Mucosa of rectum (tissue), 2 donors: ENCODE measurements at regions not wholly inside any gene's neighbourhood (a gene's known extent, or its start where the extent isn't known, plus 50 kb on each side); places are given as distances from the start of the nearest gene placed in this dataset.

ENCODE experiments used
- H3K27ac ChIP-seq, 2 donors: one replicate each; pipeline ENCODE4 v1.7.0; 2013; ENCODE audit warnings: inconsistent platforms in 2 of 2, low read depth in 2 of 2, low read length in 2 of 2
- H3K27me3 ChIP-seq, 2 donors: one replicate each; pipeline ENCODE4 v1.7.0; 2013; ENCODE audit warnings: low read length in 2 of 2; ENCODE audit not compliant: control insufficient read depth in 2 of 2, insufficient read depth in 2 of 2
- H3K36me3 ChIP-seq, 2 donors: one replicate each; pipeline ENCODE4 v1.7.0; 2013; ENCODE audit warnings: low read length in 2 of 2; ENCODE audit not compliant: control insufficient read depth in 2 of 2, insufficient read depth in 2 of 2
- H3K4me1 ChIP-seq, 2 donors: one replicate each; pipeline ENCODE4 v1.7.0; 2013; ENCODE audit warnings: low read length in 2 of 2, mild to moderate bottlenecking in 1 of 2; ENCODE audit not compliant: control insufficient read depth in 2 of 2, insufficient read depth in 2 of 2
- H3K4me3 ChIP-seq, 2 donors: one replicate each; pipeline ENCODE4 v1.7.0; 2013; ENCODE audit warnings: low read length in 2 of 2
- H3K9ac ChIP-seq, 2 donors: one replicate each; pipeline ENCODE4 v1.7.0; 2013; ENCODE audit warnings: low read length in 2 of 2, low read depth in 1 of 2, mild to moderate bottlenecking in 1 of 2
- H3K9me3 ChIP-seq, 2 donors: one replicate each; pipeline ENCODE4 v1.7.0; 2013; ENCODE audit warnings: low read length in 2 of 2; ENCODE audit not compliant: control insufficient read depth in 2 of 2
- donor health status: healthy.
- donor health status: Normal muscosa, but diverticular disease.

GRCh38 chr22:25360411-25360810 lies 141.0 kb downstream of the CRYBB2 start:
- H3K27ac ChIP-seq = no peak overlapping the region
- no peak overlapping the region for H3K4me3 ChIP-seq
- H3K9me3 ChIP-seq = no peaks in the 10 kb centered on the region
- peaks cover 12 to 16% of the 10 kb centered on the region in 2 donors for H3K4me1 ChIP-seq
- no peak overlapping the region for H3K9ac ChIP-seq
- H3K36me3 ChIP-seq = peaks cover 11 to 36% of the 10 kb centered on the region in 2 donors
- H3K27me3 ChIP-seq = no peaks in the 10 kb centered on the region

- H3K9ac ChIP-seq = no peak overlapping the region
- no peak overlapping the region for H3K27ac ChIP-seq
- H3K9me3 ChIP-seq = no peaks in the 10 kb centered on the region
- no peak overlapping the region for H3K4me3 ChIP-seq
- peaks cover 8 to 35% of the 10 kb centered on the region in 2 donors for H3K36me3 ChIP-seq
- no peaks in the 10 kb centered on the region for H3K27me3 ChIP-seq
- peaks cover 12 to 17% of the 10 kb centered on the region in 2 donors for H3K4me1 ChIP-seq
Observed at GRCh38 chr22:25360891-25361645, 141.6 kb downstream of the CRYBB2 start.

GRCh38 chr22:25361899-25362214 lies 142.4 kb downstream of the CRYBB2 start:
- no peak overlapping the region for H3K9ac ChIP-seq
- H3K27me3 ChIP-seq = no peaks in the 10 kb centered on the region
- H3K27ac ChIP-seq = no peak overlapping the region
- peaks cover 8 to 30% of the 10 kb centered on the region in 2 donors for H3K36me3 ChIP-seq
- H3K9me3 ChIP-seq = no peaks in the 10 kb centered on the region
- H3K4me3 ChIP-seq = no peak overlapping the region
- H3K4me1 ChIP-seq = peaks cover 12 to 18% of the 10 kb centered on the region in 2 donors

DNA sequence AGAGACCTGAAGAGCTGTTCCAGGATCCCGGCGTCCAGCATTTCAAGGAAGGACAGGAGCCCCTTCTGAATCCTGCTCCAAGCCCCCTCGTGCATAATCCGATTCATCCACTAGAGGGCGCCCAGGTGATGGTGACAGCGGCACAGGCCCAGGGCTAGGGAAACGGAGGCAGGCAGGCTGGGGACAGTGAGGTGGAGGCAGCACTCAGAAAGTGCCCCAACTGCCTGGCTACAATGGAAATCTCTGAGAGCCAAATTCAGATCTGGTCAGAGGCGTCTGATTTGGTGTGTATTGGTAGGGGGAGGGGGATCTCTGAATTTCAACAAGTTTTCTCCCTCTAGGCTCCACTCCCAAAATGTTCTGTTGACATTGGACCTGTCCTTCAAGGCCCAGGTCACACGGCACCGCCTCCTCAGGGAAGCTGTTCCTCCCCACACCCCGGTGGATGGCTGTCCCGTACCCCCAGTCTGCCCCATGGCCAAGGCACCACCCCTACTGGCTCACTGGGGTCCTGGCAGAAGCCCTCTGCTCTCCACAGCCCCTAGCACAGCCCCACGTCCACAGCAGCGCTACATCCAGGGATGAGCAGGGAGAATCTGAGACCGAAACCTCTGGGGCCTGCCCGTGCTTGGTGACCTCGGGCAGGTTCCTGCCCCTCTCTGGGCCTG lies 142.9 kb downstream of the CRYBB2 start:
- no peaks in the 10 kb centered on the region for H3K9me3 ChIP-seq
- H3K4me3 ChIP-seq = no peak overlapping the region
- H3K4me1 ChIP-seq = peaks cover 12 to 18% of the 10 kb centered on the region in 2 donors
- H3K27ac ChIP-seq = no peak overlapping the region
- H3K27me3 ChIP-seq = no peaks in the 10 kb centered on the region
- H3K9ac ChIP-seq = no peak overlapping the region
- H3K36me3 ChIP-seq = peaks cover 7 to 25% of the 10 kb centered on the region in 2 donors

DNA sequence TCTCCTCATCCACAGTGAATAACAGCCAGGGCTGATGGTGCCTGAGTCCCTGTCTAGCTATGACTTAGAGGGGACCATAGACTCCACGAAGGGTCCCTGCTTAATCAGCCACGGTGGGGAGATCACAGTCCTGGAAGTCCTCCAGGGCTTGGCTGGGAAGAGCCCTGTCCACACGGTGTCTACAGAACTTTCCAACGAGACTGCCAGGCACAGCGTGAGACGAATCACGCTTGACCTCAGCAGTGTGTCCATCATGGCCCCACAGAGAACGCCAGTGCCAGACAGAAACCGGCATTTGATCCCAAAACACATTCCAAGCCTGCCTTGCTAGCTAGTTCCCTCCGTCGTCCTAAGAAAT lies 143.4 kb downstream of the CRYBB2 start:
- Histone ChIP-seq H3K27ac (no peak overlapping the region), H3K4me1 (peaks cover 15 to 22% of the 10 kb centered on the region in 2 donors), H3K36me3 (peaks cover 4 to 22% of the 10 kb centered on the region in 2 donors), H3K9ac (no peak overlapping the region), H3K4me3 (no peak overlapping the region), H3K9me3 (no peaks in the 10 kb centered on the region), H3K27me3 (no peaks in the 10 kb centered on the region)

GRCh38 chr22:25363474-25363873 lies 144.0 kb downstream of the CRYBB2 start:
- H3K9ac ChIP-seq = no peak overlapping the region
- no peaks in the 10 kb centered on the region for H3K9me3 ChIP-seq
- no peak overlapping the region for H3K4me3 ChIP-seq
- no peak overlapping the region for H3K27ac ChIP-seq
- peaks cover 19 to 26% of the 10 kb centered on the region in 2 donors for H3K4me1 ChIP-seq
- H3K36me3 ChIP-seq = peaks cover 4 to 22% of the 10 kb centered on the region in 2 donors
- no peaks in the 10 kb centered on the region for H3K27me3 ChIP-seq

DNA sequence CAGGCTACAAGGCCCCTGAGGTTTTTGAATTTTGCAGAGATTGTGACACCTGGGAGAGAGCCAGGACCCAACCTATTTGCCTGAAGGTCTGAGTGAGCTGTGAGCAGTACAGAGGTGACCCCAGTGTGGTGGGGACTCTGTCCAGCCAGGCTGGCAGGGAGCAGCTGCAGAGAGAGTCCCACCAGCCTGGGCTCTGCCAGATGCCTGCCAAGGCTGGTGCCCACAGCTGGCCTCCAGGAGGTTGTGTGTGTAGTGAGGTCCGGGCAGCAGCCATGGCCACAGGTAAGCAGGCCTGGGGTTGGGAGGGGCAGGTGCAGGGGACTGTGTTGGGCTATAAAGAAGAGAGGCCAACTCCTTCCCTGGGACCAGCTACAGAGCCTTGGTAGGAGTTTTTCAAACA lies 144.8 kb downstream of the CRYBB2 start:
- peaks cover 19 to 26% of the 10 kb centered on the region in 2 donors for H3K4me1 ChIP-seq
- H3K9ac ChIP-seq = peak overlapping the region in 1 of 2 donors; percentile 14

DNA sequence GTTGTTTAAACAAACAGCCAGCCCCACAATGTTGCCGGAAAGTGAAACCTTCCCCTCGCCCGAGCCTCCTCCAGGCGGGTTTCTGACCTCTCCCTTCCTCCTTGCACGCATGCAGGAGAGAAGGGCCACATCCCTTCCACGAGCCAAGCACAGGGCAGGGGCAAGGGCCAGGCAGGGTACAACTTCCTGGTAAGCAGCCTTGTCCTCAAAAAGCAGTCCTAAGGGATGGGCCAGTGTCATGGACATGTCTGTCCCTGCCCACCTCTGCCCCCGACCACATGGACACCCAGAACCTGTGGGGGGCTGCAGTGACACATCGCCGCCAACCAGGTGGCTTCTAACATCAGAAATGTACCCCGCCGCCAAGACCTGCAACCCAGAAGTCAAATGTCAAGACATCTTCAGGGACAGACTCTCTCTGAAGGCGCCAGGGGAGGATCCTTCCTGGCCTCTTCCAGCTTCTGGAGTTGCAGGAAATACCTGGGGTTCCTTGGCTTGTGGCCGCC lies 145.3 kb downstream of the CRYBB2 start:
- peak overlapping the region; percentile 46 to 52 for H3K27ac ChIP-seq
- H3K9ac ChIP-seq = peak overlapping the region in 1 of 2 donors; percentile 14
- peaks cover 2 to 13% of the 10 kb centered on the region in 2 donors for H3K36me3 ChIP-seq
- no peaks in the 10 kb centered on the region for H3K9me3 ChIP-seq
- H3K4me1 ChIP-seq = peaks cover 19 to 26% of the 10 kb centered on the region in 2 donors
- no peak overlapping the region for H3K4me3 ChIP-seq
- no peaks in the 10 kb centered on the region for H3K27me3 ChIP-seq

More for the DNA sequence above, 144.8 kb downstream of the CRYBB2 start:
- H3K27ac ChIP-seq = peak overlapping the region in 1 of 2 donors; percentile 52
- no peaks in the 10 kb centered on the region for H3K9me3 ChIP-seq
- H3K27me3 ChIP-seq = no peaks in the 10 kb centered on the region
- peaks cover 4 to 18% of the 10 kb centered on the region in 2 donors for H3K36me3 ChIP-seq
- peak overlapping the region in 1 of 2 donors; percentile 3 for H3K4me3 ChIP-seq

- no peak overlapping the region for H3K27ac ChIP-seq
- peaks cover 0 to 10% of the 10 kb centered on the region in 2 donors for H3K36me3 ChIP-seq
- no peaks in the 10 kb centered on the region for H3K27me3 ChIP-seq
- H3K4me3 ChIP-seq = no peak overlapping the region
- no peak overlapping the region for H3K9ac ChIP-seq
- H3K4me1 ChIP-seq = peaks cover 19 to 26% of the 10 kb centered on the region in 2 donors
- H3K9me3 ChIP-seq = no peaks in the 10 kb centered on the region
Observed at GRCh38 chr22:25365491-25366261, 146.2 kb downstream of the CRYBB2 start.

DNA sequence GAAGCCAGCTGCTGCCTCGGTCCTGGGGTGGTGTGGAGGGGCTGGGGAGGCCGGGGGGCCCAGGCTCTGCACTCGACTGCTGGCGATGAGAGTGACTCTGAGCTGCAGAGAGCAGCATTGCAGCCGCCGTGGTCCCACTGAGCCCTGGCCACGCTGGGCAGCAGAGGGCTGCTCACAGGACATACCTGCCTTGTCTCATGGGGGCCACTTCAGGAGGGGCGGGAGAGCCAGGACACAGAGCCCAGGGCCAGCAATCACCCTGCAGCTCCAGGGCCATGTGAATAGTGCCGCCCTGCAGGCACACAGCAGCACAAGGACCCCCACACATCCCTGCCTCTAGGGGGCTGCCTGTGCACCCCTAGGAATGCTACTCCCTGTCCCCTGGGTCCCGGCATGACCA lies 147.0 kb downstream of the CRYBB2 start:
- H3K9ac ChIP-seq = no peak overlapping the region
- H3K4me1 ChIP-seq = peaks cover 19 to 26% of the 10 kb centered on the region in 2 donors
- H3K4me3 ChIP-seq = no peak overlapping the region
- H3K27ac ChIP-seq = no peak overlapping the region
- H3K9me3 ChIP-seq = no peaks in the 10 kb centered on the region
- H3K27me3 ChIP-seq = no peaks in the 10 kb centered on the region
- H3K36me3 ChIP-seq = peaks cover 4 to 5% of the 10 kb centered on the region in 2 donors
